Mucosa of descending colon (tissue), 3 donors: ENCODE measurements at regions not wholly inside any gene's neighbourhood (a gene's known extent, or its start where the extent isn't known, plus 50 kb on each side); places are given as distances from the start of the nearest gene placed in this dataset.

Source experiments
- ATAC-seq: fragments of 200-7000 bp; cut with Tn5 transposase; one replicate; pipeline ENCODE4 v1.9.1; 2020; ENCODE audit warnings: mild to moderate bottlenecking, moderate library complexity
- DNase-seq, 3 donors: peaks; one replicate each; pipeline ENCODE4 v3.0.0-alpha.2; 2020
- H3K36me3 ChIP-seq: fragments of 200-600 bp; one replicate; pipeline ENCODE4 v1.8.0; 2021; ENCODE audit warnings: low read depth, mild to moderate bottlenecking
- H3K4me1 ChIP-seq: fragments of 200-600 bp; one replicate; pipeline ENCODE4 v1.8.0; 2021; ENCODE audit warnings: low read depth, mild to moderate bottlenecking
- H3K4me3 ChIP-seq: fragments of 200-600 bp; one replicate; pipeline ENCODE4 v1.8.0; 2021; ENCODE audit warnings: mild to moderate bottlenecking
- H3K9me3 ChIP-seq: fragments of 200-600 bp; one replicate; pipeline ENCODE4 v1.8.0; 2021; ENCODE audit warnings: mild to moderate bottlenecking
- CTCF ChIP-seq: fragments of 200-600 bp; IDR thresholded peaks from one replicate; pipeline ENCODE4 v1.8.0; 2022; ENCODE audit warnings: antibody characterized with exemption, mild to moderate bottlenecking
- intact Hi-C, 2 donors: fragments of 100-400 bp; cut with DNase I in 1 of 2; cut with micrococcal nuclease in 1 of 2; formaldehyde crosslinking; loops; one replicate each; pipeline versions ENCODE4 v1.11.0 to v1.11.1; 2022; cut with DNase I, micrococcal nuclease
- donor health status: DM: no; HTN: no; CAD: no; lungs with moderate emphysema.
- donor health status: DM: no; HTN: no; CAD: no.
- donor health status: DM: no; HTN: yes; CAD: no.

- no peaks in the 10 kb centered on the region for H3K9me3 ChIP-seq
These were observed 212.6 kb downstream of the TTC8 start for GRCh38 chr14:89037065-89037464.

GRCh38 chr14:89040080-89040459 is 215.6 kb downstream of the TTC8 start:
- Histone ChIP-seq H3K36me3 (no peaks in the 10 kb centered on the region), H3K9me3 (peaks cover 4% of the 10 kb centered on the region), H3K4me1 (peaks cover 12% of the 10 kb centered on the region), H3K4me3 (no peak overlapping the region)
- ATAC-seq (no peak), DNase-seq (no peak)
- intact Hi-C loops = loop anchor here in 1 of 2 donors (5.0 kb wide), 1 partner anchor 872 kb away; no protein-coding TSS in a partner anchor
- TF ChIP-seq CTCF = no peak

More at GRCh38 chr14:89037065-89037464, 212.6 kb downstream of the TTC8 start:
- no peak overlapping the region for H3K4me3 ChIP-seq
- H3K4me1 ChIP-seq = peaks cover 12% of the 10 kb centered on the region
- DNase-seq (no peak), ATAC-seq (no peak)
- no peak for TF ChIP-seq CTCF
- intact Hi-C loops = loop anchor here in 1 of 2 donors (10.0 kb wide), 1 partner anchor 878 kb away; no protein-coding TSS in a partner anchor
- no peaks in the 10 kb centered on the region for H3K36me3 ChIP-seq

- Histone ChIP-seq H3K4me1 (peaks cover 12% of the 10 kb centered on the region), H3K36me3 (no peaks in the 10 kb centered on the region), H3K9me3 (peaks cover 4% of the 10 kb centered on the region), H3K4me3 (no peak overlapping the region)
- DNase-seq = peak; percentile 82 to 94 (median 93)
- peak; percentile 91 for TF ChIP-seq CTCF
- intact Hi-C loops = loop anchor here in 1 of 2 donors (5.0 kb wide), 1 partner anchor 872 kb away; no protein-coding TSS in a partner anchor
- peak; percentile 89 for ATAC-seq
These were observed 216.2 kb downstream of the TTC8 start for GRCh38 chr14:89040460-89041256.

- peak; percentile 54 to 67 (median 59) for DNase-seq
- no peak for TF ChIP-seq CTCF
- H3K36me3 ChIP-seq = no peaks in the 10 kb centered on the region
- ATAC-seq = peak; percentile 85
- no peak overlapping the region for H3K4me3 ChIP-seq
- H3K4me1 ChIP-seq = peaks cover 12% of the 10 kb centered on the region
- peaks cover 4% of the 10 kb centered on the region for H3K9me3 ChIP-seq
- intact Hi-C loops = loop anchor here in 1 of 2 donors (5.0 kb wide), 1 partner anchor 871 kb away; no protein-coding TSS in a partner anchor
These were observed 216.8 kb downstream of the TTC8 start for GRCh38 chr14:89041257-89041582.

GRCh38 chr14:89042021-89042420 is 217.6 kb downstream of the TTC8 start:
- DNase-seq (no peak), ATAC-seq (no peak)
- Histone ChIP-seq H3K4me1 (peaks cover 12% of the 10 kb centered on the region), H3K36me3 (no peaks in the 10 kb centered on the region), H3K9me3 (peaks cover 4% of the 10 kb centered on the region), H3K4me3 (no peak overlapping the region)
- intact Hi-C loops = loop anchor here in 1 of 2 donors (5.0 kb wide), 1 partner anchor 870 kb away; no protein-coding TSS in a partner anchor
- TF ChIP-seq CTCF = no peak
